ENCODE measurements at regions not wholly inside any gene's neighbourhood (a gene's known extent, or its start where the extent isn't known, plus 50 kb on each side); places are given as distances from the start of the nearest gene placed in this dataset.

DNA sequence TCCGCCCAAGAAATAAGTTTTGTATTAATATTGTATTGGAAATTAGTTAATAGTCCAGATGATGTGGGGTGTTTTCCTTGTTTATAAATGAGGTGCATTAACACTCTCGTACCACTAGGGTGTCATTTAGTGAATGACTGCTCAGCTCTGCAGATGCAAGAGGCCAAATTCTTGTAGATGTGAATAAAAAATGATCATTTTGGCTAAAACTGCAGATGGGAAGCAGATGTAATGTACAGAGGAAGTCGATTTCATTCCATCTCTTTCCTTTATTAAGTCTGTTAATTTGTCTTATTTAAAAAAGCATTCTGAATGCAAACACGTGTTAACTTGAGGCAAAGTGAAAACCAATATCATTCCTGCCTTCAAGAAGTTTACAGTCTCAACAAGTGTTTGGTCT, 108.1 kb downstream of the DHX15 start:
- intact Hi-C loops (cut with micrococcal nuclease), result no loop called here

DNA sequence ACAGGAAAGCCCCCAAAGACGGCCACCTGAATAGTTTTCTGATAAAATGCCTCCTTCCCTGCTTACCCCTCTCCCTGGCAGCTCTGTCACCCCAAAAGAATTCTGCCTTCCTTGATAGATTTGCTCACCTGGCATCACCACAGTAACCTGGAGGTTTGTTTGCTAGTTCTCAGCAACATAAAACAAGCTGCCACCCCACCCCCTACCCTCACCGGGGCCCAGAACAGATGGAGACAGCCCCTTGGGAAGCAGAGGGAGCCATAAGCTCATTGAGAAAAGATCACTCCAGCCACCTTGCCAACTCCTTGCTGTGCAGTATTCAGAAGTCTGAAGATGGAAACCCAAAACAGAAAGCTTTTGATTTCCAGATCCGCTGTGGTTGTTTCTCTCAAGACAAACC, 108.6 kb downstream of the DHX15 start:
- intact Hi-C loops (cut with micrococcal nuclease), result no loop called here

DNA sequence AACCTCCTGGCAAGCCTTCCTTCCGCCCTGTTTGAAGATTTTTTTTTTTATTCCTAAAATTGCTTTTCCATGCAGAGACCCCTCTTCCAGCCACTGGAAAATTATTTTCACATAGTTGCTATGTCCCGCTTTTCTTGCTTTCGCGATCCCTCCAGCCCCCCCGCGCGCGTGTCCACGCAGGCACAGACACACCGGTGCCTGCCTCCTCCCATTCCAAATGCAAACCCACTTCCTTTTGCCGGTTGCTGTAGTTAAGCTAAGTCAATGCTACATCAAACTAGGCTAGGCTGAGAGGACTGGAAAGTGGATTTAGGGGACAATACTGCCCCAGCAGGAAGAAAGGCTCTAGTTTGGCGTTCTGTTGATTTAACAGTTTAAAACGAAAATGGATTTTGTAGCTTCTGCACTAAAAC, 111.0 kb downstream of the DHX15 start:
- intact Hi-C loops (cut with micrococcal nuclease), result loop anchor here (5.0 kb wide), 3 partner anchors 689 to 894 kb away; partner anchors contain the start of genes PI4K2B and SEPSECS

DNA sequence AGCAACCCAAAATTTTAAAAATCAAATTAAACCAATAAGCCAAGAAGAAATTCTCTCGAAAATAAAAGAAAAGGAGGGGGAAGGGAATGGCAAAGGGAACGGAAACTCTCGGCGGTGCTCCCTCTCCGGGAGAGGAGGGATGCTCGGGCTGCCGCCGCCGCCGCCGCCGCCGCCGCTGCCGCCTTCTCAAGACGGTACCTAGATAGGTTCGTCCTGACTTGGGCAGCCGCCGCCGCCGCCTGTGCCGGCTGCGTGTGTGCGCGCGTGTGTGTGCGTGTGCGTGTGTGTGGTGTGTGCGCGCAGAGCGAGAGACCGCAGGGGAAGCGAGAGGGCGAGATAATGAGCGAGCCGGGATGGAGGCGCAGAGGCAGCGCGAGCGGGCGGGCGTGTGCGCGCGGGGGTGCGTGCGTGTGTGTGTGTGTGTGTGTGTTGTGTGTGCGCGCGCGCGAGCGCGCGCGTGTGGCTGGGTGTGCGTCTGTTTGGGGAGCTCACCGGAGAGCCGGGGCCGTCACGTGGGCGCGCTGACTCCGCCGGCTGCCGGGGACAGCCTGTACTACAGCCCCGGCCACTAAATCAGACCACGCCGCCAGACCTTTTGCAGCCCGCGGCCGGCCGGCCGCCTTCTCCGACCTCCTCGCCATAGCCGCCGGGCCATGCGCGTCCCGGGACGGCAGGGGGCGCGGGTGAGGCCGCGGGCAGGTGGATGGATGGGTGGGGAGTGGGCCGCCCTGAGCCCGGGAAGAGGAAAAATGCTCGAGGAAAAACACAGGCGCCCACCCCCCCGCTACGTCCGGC, 111.6 kb downstream of the DHX15 start:
- intact Hi-C loops (cut with micrococcal nuclease), result loop anchor here (1.0 to 5.0 kb wide), 4 partner anchors 112 to 895 kb away; partner anchors contain the start of genes DHX15, PI4K2B and SEPSECS

DNA sequence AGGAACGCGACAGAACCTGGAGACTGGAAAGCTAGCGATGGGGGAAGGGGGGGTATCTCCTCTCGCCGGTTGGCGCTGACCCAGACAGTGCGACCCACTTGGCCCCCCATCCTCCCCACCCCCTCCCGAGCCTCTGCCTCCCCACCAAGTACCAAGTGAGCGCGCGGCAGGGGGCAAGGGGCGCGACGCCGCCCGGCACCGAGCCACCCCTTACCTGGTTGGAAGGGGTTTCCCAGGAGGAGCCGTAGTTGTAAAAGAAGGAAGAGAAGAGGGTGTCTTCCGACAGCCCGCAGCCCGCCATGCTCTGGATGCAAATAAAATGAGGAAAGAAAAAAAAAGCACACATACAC, 112.2 kb downstream of the DHX15 start:
- intact Hi-C loops (cut with micrococcal nuclease), result loop anchor here (1.0 to 5.0 kb wide), 4 partner anchors 112 to 895 kb away; partner anchors contain the start of genes DHX15, PI4K2B and SEPSECS

DNA sequence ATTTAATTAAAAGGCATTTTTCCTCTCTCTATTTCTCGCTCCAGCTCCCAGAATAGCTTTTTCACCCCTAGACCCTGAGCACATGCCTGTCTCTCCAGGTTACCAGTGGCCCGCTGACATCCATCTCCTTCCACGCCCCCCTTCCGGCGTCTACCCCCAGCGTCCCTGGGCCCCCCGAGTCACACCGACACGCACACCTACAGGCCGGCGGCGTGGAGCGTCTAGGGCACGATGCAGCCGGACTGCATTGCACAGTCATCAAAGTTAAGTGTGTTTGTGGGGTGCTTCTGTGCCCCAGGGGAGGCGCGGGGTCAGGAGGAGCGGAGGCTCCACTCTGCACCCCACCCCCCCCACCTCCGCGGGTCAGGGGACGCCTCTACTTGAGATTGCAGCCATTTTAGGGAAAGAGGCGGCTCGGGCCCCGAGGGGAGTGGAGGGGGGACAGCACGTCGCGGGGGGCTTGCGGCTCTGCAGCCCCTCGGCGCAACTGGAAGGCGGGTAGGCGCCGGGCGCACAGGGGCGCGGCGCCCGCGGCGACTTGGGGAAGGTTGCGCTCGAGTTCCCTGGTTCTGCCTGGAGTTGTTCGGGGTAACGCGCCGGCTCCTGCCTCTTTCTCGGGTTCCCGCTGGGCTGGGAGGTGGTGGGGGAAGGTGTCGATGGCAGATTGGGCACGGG, 112.7 kb downstream of the DHX15 start:
- intact Hi-C loops (cut with micrococcal nuclease), result loop anchor here (1.0 to 5.0 kb wide), 4 partner anchors 113 to 896 kb away; partner anchors contain the start of genes DHX15, PI4K2B and SEPSECS

DNA sequence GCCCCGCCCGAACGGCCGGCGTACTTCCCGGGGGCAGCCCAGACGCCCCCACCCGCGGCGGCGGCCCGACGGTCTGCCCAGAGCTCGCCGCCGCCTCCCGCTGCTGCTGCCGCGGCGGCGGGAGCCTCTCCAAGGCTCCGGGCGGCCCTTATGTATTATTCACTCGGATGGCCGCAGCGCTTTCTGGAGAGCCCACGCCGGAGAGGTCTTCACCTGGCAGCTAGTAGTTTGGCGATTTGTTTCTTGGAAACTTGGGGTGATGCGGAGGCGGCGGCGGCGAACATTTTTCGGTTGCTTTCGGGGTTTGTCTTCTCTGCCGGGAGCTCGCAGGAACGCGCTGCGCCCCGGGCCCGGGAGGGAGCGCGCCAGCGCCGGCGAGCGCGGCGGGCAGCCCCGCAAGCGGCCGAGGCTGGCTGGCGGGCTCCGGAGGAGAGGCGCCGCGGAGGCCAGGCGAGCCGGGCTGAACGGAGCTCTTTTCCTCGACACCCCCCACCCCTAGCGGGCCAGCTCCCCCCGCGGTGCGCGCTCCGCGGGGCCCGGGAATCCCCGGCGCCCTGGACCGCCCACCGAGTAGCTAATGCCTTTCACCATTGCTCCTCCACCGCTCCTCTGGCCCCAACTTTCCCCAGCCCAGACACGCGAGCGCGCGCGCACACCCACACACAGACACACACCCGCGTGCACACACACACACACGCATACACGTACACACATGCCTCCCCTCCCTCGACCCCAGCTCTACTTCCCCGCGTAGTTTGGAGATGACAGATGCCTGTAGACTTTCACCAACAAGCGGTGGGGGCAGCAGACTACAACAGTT, 113.5 kb downstream of the DHX15 start:
- intact Hi-C loops (cut with micrococcal nuclease), result loop anchor here (5.0 kb wide), 3 partner anchors 691 to 896 kb away; partner anchors contain the start of genes PI4K2B and SEPSECS

DNA sequence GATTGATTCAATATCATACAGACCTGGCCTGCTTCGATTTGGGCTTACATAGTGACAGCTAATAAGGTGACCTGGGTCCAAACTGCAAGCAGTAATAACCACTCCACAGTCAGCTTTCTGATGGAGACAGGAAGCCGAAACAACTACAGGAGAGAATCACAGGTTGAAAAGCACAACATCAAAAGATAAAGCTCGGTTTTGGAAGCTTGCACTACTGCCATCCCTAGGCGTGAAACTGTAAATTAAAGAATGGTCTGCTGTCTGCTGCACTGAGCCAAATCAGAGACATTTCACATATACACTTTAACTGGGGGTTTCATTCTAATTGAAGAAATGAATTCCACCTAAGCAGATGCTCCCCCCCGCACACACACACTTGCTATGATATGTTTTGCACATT, 116.3 kb downstream of the DHX15 start:
- intact Hi-C loops (cut with micrococcal nuclease), result no loop called here

DNA sequence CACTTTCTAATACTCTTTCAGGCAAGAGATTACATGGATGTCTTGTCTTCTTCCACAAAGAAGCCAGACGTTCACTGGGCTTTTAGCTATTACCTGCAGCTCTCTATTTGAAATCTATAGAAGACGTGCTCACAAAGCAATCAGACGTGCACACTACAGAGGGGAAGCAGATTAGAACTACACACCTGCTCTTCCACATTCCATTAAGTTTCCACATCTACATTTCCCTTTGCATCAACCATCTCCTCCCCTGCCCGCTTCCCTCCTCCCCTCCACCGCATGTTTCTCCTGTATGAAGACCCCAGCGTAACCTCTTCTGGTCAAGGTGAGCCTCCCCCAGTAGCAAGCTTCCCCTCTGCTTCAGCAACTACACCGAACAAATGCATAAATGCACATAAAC, 119.8 kb downstream of the DHX15 start:
- intact Hi-C loops (cut with micrococcal nuclease), result no loop called here

DNA sequence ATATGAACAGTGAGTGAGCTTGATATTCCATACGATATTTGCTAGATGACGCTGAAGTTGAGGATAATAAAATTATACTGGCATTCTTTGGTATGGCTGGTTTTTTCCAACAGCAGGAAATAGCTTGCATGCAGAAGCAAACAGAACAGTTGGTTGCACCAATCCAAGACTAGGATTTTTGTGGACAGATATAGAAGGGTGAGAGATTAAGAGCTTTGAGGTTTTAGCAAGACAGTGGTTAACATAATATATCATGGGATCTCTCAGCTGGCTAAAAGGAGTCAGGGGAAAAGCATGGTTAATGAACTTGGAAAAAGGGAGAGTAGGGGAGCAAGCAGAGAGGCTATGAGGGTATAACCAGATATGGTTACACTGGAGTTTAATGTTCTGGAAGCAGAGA, 127.9 kb downstream of the DHX15 start:
- intact Hi-C loops (cut with micrococcal nuclease), result no loop called here

DNA sequence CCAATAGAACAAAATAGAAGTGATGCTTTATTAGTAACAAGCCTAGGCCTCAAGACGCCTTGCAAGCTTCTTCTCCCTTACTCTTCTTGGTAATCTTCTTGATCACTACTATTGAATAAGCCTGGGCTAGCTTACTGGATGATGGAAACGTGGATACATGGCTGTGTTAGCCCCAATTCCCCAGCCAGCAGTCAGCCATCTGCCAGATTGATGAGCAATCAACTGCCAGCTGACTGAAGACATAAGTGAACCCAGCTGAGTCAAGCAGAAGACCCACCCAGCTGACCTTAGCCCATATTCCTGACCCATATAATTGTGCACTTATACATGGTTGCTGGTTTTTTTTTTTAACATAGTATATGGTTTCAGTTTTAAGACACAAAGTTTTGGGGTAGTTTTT, 130.4 kb downstream of the DHX15 start:
- intact Hi-C loops (cut with micrococcal nuclease), result no loop called here

DNA sequence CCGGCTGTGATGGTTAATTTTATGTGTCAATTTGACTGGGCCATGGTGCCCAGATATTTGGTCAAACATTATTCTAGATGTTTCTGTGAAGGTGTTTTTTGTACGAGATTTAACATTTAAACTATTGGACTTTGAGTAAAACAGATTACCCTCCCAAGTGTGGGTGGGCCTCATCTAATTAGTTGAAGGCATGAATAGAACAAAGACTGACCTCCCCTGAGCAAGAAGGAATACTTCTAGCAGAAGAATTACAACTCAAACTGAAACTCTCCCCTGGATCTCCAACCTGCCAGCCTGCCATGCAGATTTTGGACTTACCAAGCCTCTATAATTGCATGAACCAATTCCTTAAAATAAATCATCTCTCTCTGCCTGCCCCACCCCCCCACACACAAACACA, 132.5 kb downstream of the DHX15 start:
- intact Hi-C loops (cut with micrococcal nuclease), result no loop called here

DNA sequence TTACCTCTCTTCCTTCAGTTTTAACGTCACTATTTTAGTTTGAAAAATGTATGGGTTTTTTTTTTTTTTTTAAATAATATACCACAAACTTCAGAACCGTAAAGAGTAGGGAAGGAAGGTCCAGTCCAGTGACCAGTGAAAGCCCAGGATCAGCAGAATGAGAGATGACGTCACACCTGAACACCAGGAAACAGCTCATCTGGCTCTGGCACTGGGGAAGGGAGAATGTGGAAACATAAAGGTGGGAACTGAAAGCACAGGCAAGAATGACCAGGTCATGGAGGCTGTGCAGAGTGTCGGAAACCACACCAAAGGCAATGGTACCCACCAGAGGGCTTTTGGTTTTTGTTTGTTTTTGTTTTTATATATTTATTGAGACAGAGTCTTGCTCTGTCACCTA, 141.2 kb downstream of the DHX15 start:
- intact Hi-C loops (cut with micrococcal nuclease), result no loop called here

DNA sequence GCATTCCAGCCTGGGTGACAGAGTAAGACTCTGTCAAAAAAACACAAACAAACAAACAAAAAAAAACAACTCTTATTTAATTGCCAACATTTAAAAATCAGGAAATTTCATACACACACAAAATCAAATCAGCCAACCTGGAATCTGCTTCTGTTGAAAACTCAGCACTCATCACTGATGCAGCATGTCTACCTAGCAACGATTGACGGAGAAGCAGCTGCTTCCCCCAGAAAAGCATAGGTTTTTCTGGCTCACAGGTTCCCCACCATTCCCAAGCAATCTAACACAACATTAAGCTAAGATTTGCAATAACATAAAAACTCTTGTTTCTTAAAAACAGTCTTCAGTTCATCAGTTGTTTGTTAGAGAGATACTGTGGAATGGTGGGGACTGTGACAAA, 143.6 kb downstream of the DHX15 start:
- intact Hi-C loops (cut with micrococcal nuclease), result no loop called here

DNA sequence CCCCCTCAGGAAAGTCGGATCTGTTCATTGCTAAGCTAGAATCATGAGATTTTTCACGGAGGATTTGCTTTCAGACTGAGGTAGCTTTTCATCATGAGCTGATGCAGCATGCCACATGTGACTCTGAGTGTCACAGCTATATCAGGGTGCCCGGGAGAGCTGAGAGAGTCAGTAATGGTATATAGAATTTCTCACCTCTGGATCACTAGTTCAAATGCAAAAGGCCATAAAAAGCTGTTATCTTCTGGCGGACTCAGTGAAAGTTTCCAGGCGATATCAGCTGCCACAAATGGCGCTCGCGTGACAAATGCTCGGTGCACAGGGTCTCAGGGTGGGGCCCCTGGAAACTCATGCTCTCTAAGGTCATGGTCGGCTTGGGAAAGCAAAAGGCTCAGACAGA, 150.1 kb downstream of the DHX15 start:
- intact Hi-C loops (cut with micrococcal nuclease), result no loop called here

DNA sequence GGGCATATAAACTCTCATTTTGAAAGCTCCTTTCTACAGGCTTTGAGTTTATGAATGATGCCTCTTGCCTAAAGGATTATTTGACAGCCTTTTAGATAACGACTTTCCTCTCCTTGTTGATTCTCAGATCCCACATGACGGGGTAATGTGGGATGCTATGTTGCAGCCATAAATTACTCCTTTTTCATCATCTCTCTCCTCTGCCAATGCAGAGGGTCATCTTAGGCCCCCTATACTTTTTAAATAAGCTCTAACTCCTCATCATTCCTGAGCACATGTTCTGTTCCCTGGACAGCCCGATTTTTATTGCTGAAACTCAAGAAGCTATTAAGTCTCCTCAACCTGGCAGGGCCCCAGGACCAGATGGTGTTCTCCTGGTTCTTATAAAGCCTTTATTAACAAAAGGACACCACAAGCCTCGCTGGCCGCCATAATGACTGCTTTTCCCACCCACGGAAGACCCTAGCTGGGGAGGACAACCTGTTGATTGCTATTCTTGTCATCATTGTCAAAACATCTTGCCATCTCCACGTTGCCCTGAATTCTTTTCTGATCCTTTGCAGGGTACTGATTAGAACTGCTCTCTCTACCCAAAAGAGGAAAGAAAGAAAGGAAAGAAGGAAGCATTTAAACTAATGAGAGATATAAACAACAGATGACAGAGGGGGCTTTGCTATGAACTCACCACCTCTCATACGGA, 150.7 kb downstream of the DHX15 start:
- intact Hi-C loops (cut with micrococcal nuclease), result no loop called here

DNA sequence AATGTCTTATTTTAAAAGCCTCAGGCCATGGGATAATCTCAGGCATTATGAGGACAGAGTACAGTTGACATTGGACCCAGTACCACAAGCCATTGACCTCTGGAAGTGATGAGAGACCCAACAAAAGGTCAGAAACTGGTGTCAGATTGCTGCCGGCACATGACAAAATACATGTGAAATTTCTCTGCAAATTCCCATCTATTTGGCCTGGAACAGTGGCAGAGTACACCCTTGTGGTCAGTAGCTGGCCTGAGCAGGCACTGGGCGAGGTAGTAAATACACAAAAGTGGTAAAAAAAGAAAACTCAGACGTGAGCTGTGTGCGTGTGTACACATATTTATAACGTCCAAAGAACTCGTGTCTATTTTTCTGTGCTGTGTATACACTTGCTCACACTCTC, 155.5 kb downstream of the DHX15 start:
- intact Hi-C loops (cut with micrococcal nuclease), result no loop called here

DNA sequence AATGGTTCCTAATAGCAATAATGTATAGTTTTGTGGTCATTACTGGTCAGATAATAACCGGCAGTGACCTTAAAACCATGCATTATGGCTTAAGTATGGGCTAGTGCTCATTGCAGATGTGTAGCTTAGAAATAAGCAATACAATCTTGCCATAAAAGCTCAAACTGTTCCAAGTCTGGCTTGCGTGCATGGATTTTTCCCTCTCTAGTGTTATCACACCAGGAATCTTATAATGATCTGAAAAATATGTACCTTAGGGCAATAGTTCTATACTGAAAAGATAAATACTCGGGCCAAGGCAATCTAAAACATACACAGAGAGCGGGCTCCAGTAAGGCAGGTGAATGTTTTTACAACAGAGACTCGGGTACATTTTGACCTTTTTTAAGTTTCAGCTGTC, 157.8 kb downstream of the DHX15 start:
- intact Hi-C loops (cut with micrococcal nuclease), result no loop called here

DNA sequence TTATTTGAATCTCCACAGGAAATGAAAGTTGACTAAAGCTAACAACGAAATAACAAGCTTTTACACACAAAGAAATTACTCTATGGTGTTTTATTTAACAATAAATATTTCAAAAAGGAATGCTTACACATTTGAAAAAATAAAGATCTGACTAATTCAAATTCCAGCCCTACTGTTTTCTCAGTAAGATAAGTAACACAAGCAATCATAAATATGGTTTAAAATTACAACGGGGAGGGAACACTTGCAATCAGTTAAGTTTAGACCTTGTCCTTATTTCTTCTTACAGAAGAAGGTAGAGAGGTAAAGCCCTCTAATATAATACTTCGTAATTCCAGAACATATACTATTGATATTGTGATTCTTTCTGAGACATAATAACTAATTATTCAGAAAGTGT, 158.5 kb downstream of the DHX15 start:
- intact Hi-C loops (cut with micrococcal nuclease), result no loop called here

DNA sequence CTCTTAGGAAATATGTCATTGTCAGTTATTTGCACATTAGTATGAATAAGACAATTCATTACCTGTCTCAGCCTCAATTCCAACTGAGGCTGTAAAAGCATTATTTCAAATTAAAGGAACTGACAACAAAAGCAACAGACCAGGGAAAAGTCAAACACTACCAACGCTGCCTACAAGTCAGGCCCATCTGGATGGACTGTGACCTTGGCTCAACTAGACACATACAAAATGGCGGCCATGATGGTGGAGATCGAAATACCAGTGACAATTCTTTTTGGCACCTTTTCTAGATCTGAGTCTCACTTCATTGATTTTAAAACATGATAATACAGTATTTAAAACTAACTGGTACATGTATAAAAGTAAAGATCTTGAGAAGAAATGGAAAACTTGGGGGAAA, 160.7 kb downstream of the DHX15 start:
- intact Hi-C loops (cut with micrococcal nuclease), result no loop called here

DNA sequence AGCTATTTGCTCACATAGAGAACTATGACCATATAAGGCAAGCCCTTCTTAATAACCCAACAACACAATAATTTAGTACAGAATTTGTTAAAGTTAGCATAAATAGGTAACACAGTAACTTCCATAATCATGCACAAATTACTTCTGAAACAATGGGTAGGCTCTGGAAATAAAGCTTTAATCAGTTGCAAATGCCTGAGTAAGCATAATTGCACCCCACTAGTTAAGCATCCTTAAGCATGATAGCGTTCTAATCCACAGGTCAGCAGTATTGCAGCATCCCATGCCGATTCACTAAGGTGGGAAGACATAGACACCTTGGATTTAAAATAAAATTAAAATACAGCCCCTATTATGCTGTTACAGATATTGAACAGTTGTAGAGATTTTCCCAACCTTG, 161.7 kb downstream of the DHX15 start:
- intact Hi-C loops (cut with micrococcal nuclease), result no loop called here
